TTC549 (cell line): ENCODE measurements at regions not wholly inside any gene's neighbourhood (a gene's known extent, or its start where the extent isn't known, plus 50 kb on each side); places are given as distances from the start of the nearest gene placed in this dataset.
"Not testable (repeated sequence)": the region's sequence is repeated elsewhere in the genome, so short reads cannot be mapped to it uniquely, and the experiment has no call there.

ENCODE experiments used
- FAIRE-seq: peaks from 2 replicates; lab custom pipeline; 2012; peaks lifted over from hg19 to GRCh38; lab: Jason Lieb, UNC

DNA sequence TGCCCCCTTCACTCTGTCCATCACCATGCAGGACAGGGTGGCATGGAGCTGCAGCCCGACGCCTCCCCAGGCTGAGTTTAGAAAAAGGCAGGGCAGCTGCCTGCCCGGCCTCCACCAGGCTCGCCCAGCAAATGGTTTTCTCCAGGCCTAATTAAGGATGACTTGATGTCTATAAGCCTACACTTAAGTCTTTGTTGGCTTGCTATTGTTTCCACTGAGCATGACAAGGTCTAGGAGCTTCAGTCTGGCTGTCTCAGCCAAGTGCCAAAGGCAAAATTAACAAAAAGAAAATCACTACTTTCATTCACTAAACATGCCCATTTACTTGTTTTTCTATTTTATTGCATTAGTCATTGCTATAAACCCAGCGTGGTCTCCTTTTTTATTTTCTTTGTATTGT, 372.2 kb downstream of the INSIG2 start:
- FAIRE-seq, result no peak

DNA sequence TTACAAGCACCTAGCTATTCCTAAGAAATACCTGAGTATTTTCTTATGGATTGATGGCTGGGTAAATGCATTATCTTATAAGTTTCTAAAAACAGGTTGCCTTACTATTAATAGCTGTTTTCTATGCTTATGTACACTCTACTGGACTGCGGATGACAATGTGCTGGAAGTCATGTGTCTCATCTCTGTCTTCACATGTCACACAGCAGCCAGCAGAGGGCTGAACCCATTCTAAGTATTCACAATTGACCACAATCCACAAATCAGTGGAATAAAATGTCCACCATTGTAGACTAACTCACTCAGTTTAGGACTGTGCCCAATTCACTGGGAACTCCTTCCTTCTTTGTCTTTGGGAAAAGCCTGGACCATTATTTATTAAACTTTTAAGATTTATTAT, 371.2 kb downstream of the INSIG2 start:
- no peak for FAIRE-seq

DNA sequence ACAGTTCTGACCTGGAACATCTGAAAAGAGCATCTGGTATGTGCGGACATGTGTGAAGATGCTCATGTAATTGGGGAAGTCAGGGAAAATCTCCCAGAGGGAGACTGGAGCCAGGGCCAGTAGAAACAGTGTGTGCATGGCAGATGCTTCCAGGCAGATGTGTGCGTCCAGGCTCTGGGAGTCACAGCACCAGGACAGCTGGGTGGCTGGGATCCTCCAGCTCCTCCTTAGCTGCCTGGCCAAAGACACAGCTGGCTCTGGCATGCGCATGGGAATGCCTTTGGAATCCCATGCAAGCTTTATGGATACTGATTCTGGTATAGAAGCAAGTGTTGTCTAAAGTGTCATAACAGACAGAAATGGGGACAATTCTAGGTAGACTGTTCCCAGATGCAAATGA, 369.7 kb downstream of the INSIG2 start:
- no peak for FAIRE-seq

- FAIRE-seq, result no peak
Measured at GRCh38 chr2:118449401-118449800, 361.1 kb downstream of the INSIG2 start.

- FAIRE-seq, result no peak
Measured at GRCh38 chr2:118443596-118443995, 355.3 kb downstream of the INSIG2 start.

GRCh38 chr2:118442996-118443553, 354.8 kb downstream of the INSIG2 start:
- FAIRE-seq, result no peak

DNA sequence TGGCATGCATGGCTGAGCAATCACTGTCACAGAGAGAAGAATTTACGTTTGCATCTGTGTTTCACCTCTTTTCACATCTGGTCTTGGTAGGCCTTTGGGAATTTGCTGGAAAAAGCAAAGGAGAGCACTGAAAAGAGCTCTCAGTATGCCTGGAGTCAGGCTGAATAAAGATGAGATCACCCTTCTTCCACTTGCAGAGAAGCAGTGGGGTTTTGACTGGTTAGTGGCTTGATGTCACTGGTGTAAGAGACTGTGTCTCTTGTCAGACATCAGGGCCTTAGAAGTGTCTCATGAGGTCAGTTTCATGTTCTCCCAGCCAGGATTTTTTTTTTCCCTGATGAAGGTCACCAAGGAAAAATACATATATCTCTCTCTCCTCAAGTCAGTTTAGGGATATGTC, 353.8 kb downstream of the INSIG2 start:
- FAIRE-seq, result no peak

GRCh38 chr2:118440404-118441098, 352.3 kb downstream of the INSIG2 start:
- no peak for FAIRE-seq

DNA sequence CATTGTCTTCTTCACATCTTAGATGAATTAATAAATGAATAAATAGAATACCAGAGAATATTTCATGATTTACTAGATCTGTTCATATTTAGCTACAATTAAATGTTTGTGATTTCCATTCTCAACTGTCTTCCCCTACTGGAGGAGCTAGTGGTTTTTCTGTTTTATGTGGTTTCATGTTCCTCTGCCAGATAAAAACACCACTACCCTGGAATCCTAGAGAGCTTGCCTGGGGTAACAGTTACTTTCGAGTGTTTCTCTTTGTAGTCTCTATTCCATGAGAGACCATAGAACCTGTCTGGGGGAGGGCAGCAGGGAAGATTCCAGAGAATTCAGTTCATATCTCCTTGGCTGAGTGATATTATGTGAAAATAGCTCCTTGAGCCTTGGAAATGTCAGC, 349.2 kb downstream of the INSIG2 start:
- no peak for FAIRE-seq

- FAIRE-seq, result no peak
Measured at GRCh38 chr2:118431997-118432396, 343.7 kb downstream of the INSIG2 start.

DNA sequence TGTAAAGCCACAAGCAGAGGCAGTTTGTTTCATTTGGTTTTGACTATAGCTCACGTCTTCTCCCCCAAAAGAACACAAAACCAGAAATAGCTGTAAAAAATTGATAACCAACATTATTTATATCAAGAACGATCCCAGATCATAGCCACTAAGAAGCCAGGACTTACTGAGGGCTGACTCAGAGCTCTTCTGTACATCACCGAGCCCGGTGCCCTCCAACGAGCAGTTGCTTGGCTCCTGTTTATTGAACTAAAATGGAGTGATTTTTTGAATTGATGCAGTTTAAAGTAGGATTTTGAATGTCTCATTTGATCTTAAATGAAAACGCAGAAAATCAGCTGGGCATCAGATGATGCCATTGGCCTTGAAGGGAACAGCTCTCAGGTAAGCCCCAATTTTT, 343.3 kb downstream of the INSIG2 start:
- FAIRE-seq, result no peak

GRCh38 chr2:118431165-118431517, 342.9 kb downstream of the INSIG2 start:
- FAIRE-seq, result no peak

DNA sequence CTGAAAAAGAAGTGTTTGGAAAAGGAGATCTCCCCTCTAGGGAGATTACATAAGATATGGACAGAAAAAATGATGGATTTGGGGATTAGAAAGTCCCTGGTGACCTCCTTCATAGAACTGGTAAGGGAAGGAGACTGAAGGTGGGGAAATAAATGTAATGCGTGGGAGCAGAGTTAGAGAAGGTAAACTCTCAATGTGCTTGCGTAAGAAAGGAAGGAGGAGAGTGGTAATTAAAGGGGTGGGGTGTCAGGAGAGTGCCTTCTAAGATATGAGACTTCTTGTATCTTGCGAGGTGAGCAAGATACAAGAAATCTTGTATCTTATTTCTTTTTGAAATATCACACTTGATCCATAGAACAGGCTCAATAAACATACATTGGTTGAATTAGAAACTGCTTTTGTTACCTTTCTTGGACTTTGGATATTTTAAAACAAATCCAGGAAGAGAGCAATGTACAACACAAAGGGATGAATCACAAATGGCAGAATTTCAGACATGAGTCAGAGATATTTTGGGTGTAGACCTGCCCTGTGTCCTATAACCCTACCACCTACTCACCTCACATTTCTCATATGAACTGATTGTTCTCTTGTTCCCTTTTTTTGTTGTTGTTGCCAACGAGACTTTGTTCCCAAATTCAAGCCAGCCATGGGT, 342.4 kb downstream of the INSIG2 start:
- no peak for FAIRE-seq

DNA sequence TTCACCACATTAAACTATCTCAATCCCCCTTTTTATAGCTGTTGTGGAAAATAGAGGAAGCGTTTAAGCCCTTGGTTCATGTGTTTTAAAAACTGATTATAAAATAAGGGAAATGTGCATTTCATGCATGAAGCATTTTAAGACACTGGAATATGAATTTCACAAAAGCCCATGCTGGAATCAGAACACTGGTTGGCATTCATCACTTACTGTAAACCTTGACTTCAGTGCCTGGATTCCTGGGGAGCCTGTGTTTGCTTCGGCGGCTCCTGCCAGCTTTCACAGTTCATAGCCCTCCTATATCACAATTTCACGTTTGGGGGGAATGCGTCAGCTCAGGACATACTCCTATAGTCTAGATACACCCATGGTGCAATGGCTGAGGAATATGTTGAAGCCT, 336.9 kb downstream of the INSIG2 start:
- no peak for FAIRE-seq

DNA sequence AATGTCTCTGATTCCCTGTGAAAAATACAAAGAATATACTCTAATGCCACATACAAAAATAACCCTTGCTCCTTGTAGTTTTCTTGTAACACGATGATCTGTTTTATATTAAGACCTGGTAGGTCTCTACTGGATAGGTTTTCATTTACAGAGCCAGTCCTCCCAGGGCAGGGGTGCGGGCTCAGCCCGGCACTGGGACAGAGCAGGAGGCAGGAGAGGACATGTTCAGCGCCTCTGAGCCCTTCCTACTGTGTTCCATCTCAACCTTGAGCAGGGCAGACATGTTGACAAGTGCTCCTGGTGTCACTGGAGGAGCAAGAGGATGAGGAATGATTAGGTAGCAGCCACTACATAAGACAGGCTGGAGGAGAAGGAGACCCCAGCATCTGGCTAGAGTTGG, 335.5 kb downstream of the INSIG2 start:
- FAIRE-seq, result no peak

DNA sequence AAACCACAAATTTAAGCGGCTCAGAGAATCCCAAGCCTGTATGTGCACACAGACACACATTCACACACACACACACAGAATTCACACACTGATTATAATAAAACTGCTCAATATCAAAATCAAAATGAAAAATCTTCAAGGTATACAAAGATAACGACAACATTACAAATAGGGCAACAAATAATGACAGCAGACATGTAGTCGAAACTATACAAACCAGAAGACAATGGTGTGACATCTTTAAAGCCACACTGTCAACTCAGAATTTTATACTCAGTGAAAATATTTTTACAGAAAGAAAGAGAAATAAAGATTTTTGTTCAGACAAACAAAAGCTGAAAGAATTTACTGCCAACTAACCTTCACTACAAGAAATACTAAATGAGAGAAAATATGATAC, 333.4 kb downstream of the INSIG2 start:
- no peak for FAIRE-seq

- no peak for FAIRE-seq
Measured at GRCh38 chr2:118417406-118418120, 329.3 kb downstream of the INSIG2 start.

- FAIRE-seq, result not testable (repeated sequence)
Measured at GRCh38 chr2:118415186-118415585, 326.9 kb downstream of the INSIG2 start.

DNA sequence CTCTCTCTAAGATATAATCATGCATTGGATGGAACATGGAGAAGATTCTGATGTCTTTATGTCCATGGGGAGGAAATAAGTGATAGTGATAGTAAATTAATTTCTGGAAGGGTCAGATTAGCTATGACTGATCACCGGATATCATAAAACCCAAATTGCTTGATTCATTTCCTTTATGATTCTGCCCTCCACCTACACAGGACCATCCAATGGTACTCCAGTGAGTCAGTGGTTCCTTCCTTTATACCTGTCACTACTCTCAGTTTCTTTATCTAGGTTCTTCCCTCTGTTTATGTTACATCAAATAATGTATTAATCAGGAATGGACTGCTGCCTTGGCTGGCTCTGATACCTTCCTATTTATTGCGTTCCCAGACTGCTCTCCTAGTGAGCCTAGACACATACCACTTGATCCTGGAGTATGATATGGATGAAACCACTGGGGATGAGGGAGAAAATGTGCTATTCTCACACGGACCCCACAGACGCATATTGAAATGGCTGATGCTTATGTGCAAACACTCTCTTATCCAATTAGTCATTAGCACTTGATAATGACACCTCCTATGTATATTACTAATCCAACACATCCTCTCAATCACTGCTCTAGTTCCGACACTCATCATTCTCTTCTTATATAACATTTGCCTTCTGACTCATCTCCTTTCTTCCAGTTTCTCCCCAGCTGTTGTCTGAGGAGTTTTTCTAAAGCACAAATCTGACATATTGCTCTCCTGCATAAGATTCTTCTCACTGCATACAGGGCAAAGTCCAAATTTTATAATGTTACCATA, 315.6 kb downstream of the INSIG2 start:
- no peak for FAIRE-seq

- FAIRE-seq, result no peak
Measured at GRCh38 chr2:118388771-118389170, 300.5 kb downstream of the INSIG2 start.

GRCh38 chr2:118387509-118387908, 299.2 kb downstream of the INSIG2 start:
- no peak for FAIRE-seq

DNA sequence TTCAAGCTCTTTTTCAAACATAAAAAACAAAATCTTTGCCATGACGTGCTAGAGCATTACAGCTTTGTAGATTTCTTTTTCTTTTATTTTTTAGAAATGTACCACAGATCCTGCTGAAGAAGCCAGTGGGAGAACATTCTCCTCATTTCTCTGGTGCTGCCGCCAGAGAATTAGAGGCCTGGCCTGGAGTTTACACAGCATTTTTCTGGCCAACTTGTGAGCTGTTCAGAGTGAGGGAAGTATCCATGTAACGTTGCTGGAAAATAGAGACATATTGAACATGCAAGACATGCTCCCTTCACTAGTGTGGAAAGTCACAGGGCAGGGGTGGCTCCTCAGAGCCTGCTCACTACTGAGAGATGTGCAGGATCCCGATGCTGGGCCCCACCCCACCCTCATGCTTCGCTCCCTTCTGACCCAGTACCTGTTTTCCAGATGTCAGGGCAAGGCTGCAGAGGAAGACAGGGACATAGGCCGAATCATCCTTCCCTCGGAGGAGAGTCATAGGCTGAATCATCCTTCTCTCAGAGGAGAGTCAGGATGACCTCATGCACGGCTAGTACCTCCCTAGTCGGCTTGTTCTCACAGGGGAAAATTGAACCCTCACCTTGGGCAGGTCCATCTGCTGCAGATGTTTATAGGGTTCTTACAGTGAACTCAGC, 298.5 kb downstream of the INSIG2 start:
- FAIRE-seq, result no peak
